DND-41 (cell line): ENCODE measurements at regions not wholly inside any gene's neighbourhood (a gene's known extent, or its start where the extent isn't known, plus 50 kb on each side); places are given as distances from the start of the nearest gene placed in this dataset.

ENCODE experiments used
- ATAC-seq: fragments of 200-7000 bp; cut with Tn5 transposase; 3 replicates; pipeline ENCODE4 v1.9.1; 2021; ENCODE audit warnings: low read depth; ENCODE audit not compliant: insufficient read depth
- DNase-seq: peaks from one replicate; pipeline ENCODE4 v3.0.0-alpha.2; 2020
- H2AFZ ChIP-seq: 2 replicates; pipeline ENCODE4 v1.6.0; 2012; ENCODE audit warnings: low read depth, low read length
- H3K27ac ChIP-seq: 2 replicates; pipeline ENCODE4 v1.5.1; 2012; ENCODE audit warnings: low read length, inconsistent platforms
- H3K27me3 ChIP-seq: fragments of 200-600 bp; sonication (generic); 2 replicates; pipeline ENCODE4 v1.6.0; 2012; ENCODE audit warnings: low read length, mild to moderate bottlenecking, inconsistent platforms; ENCODE audit not compliant: insufficient read depth, poor library complexity
- H3K36me3 ChIP-seq: 2 replicates; pipeline ENCODE4 v1.5.1; 2012; ENCODE audit warnings: low read length, inconsistent platforms; ENCODE audit not compliant: insufficient read depth
- H3K4me1 ChIP-seq: 2 replicates; pipeline ENCODE4 v1.5.1; 2012; ENCODE audit warnings: mild to moderate bottlenecking, low read length; ENCODE audit not compliant: insufficient read depth
- H3K4me2 ChIP-seq: 2 replicates; pipeline ENCODE4 v1.6.0; 2012; ENCODE audit warnings: mild to moderate bottlenecking, moderate library complexity, low read length, inconsistent platforms; ENCODE audit not compliant: insufficient read depth
- H3K4me3 ChIP-seq, 2 experiments: fragments of 200-600 bp in 1 of 2; shearing (Covaris generic) in 1 of 2; 2 replicates each; pipeline ENCODE4 v1.5.1; 2012 to 2016; ENCODE audit warnings: inconsistent platforms in 2 of 2, low read length in 2 of 2, mild to moderate bottlenecking in 2 of 2, low read depth in 1 of 2, moderate library complexity in 1 of 2
- H3K79me2 ChIP-seq: 2 replicates; pipeline ENCODE4 v1.6.0; 2012; ENCODE audit warnings: low read length, inconsistent platforms; ENCODE audit not compliant: insufficient read depth
- H3K9ac ChIP-seq: 2 replicates; pipeline ENCODE4 v1.6.0; 2012; ENCODE audit warnings: low read depth, mild to moderate bottlenecking, inconsistent platforms, low read length, moderate library complexity
- H3K9me3 ChIP-seq: 2 replicates; pipeline ENCODE4 v1.5.1; 2012; ENCODE audit warnings: low read length, moderate library complexity, mild to moderate bottlenecking, inconsistent platforms; ENCODE audit not compliant: insufficient read depth, severe bottlenecking
- H4K20me1 ChIP-seq: 2 replicates; pipeline ENCODE4 v1.6.0; 2012; ENCODE audit warnings: low read length; ENCODE audit not compliant: insufficient read depth
- CTCF ChIP-seq: IDR thresholded peaks from 2 replicates; pipeline ENCODE4 v1.5.1; 2012; ENCODE audit warnings: borderline replicate concordance, low read length, moderate library complexity, mild to moderate bottlenecking; ENCODE audit not compliant: poor library complexity, severe bottlenecking; ENCODE audit errors: extremely low read depth
- EZH2 ChIP-seq: IDR thresholded peaks from 3 replicates; pipeline ENCODE4 v1.6.1; 2012; ENCODE audit warnings: borderline replicate concordance, low read depth, mild to moderate bottlenecking, moderate library complexity, low read length, inconsistent platforms; ENCODE audit not compliant: severe bottlenecking

- Histone ChIP-seq H3K4me1 (peaks cover 4% of the 10 kb centered on the region; the same call in 1 of the 2 replicates), H3K79me2 (no peaks in the 10 kb centered on the region), H4K20me1 (no peaks in the 10 kb centered on the region), H3K4me2 (no peak overlapping the region), H3K4me3 (no peak overlapping the region), H3K9me3 (no peaks in the 10 kb centered on the region), H3K27ac (no peak overlapping the region), H3K36me3 (no peaks in the 10 kb centered on the region), H3K9ac (no peak overlapping the region), H3K27me3 (no peaks in the 10 kb centered on the region), H2AFZ (no peak overlapping the region)
- no peak for DNase-seq
- ATAC-seq, result no peak
- no peak for TF ChIP-seq EZH2
- no peak for TF ChIP-seq CTCF
Observed at GRCh38 chr2:49794396-49794795, 640.1 kb upstream of the FSHR start.

- Histone ChIP-seq H3K9me3 (no peaks in the 10 kb centered on the region), H3K27me3 (no peaks in the 10 kb centered on the region), H3K79me2 (no peaks in the 10 kb centered on the region), H3K9ac (no peak overlapping the region), H3K4me2 (no peak overlapping the region), H3K36me3 (no peaks in the 10 kb centered on the region), H3K4me3 (no peak overlapping the region), H3K27ac (no peak overlapping the region), H4K20me1 (no peaks in the 10 kb centered on the region), H3K4me1 (no peaks in the 10 kb centered on the region), H2AFZ (no peak overlapping the region)
- TF ChIP-seq EZH2, result no peak
- no peak for TF ChIP-seq CTCF
- no peak for DNase-seq
- no peak for ATAC-seq
Observed at GRCh38 chr2:49788300-49788699, 634.0 kb upstream of the FSHR start.

GRCh38 chr2:49780949-49781348, 626.6 kb upstream of the FSHR start:
- H2AFZ ChIP-seq, result no peak overlapping the region
- H3K79me2 ChIP-seq, result no peaks in the 10 kb centered on the region
- no peaks in the 10 kb centered on the region for H3K27me3 ChIP-seq
- no peaks in the 10 kb centered on the region for H4K20me1 ChIP-seq
- no peak overlapping the region for H3K4me3 ChIP-seq
- no peaks in the 10 kb centered on the region for H3K36me3 ChIP-seq
- no peaks in the 10 kb centered on the region for H3K9me3 ChIP-seq
- no peaks in the 10 kb centered on the region for H3K4me1 ChIP-seq
- TF ChIP-seq EZH2, result no peak
- TF ChIP-seq CTCF, result no peak
- H3K9ac ChIP-seq, result no peak overlapping the region
- H3K4me2 ChIP-seq, result no peak overlapping the region
- no peak overlapping the region for H3K27ac ChIP-seq
- DNase-seq (no peak), ATAC-seq (no peak)
